K562 (cell line): ENCODE measurements at regions not wholly inside any gene's neighbourhood (a gene's known extent, or its start where the extent isn't known, plus 50 kb on each side); places are given as distances from the start of the nearest gene placed in this dataset.

Experiments used
- ATAC-seq: fragments of 200-7000 bp; cut with Tn5 transposase; 3 replicates; pipeline ENCODE4 v1.9.1; 2020; ENCODE audit warnings: moderate library complexity
- BruUV-seq: library from RNA; stranded (reverse); fragments of 400-500 nt; replicated peaks from 2 replicates; lab custom pipeline; 2021; lab: Mats Ljungman, UMichigan
- CTCF ChIA-PET: fragments of 300-600 bp; formaldehyde crosslinking; extraction: SDS; loops from one replicate; lab custom pipeline; 2021; ENCODE audit warnings: low intra/inter-chr PET ratio; lab: Yijun Ruan, JAX
- POLR2A ChIA-PET: fragments of 300-600, 350-650 bp; sonication (Branson Sonifier 250); formaldehyde crosslinking; extraction: SDS; loops from one replicate; lab custom pipeline; 2021; ENCODE audit warnings: antibody characterized with exemption, inconsistent platforms; lab: Yijun Ruan, JAX
- DNase-seq, 4 experiments: peaks; one replicate each; pipeline versions ENCODE4 v3.0.0 to v3.0.0-alpha.2; 2011 to 2018; ENCODE audit warnings: low spot score in 3 of 4, mixed read lengths in 3 of 4; ENCODE audit errors: extremely low read depth in 1 of 4
- FAIRE-seq: peaks from 2 replicates; lab custom pipeline; 2011; peaks lifted over from hg19 to GRCh38; lab: Jason Lieb, UNC
- H2AFZ ChIP-seq: 2 replicates; pipeline ENCODE4 v1.6.0; 2011; ENCODE audit warnings: low read depth, low read length, control low read depth, inconsistent platforms
- H3K27ac ChIP-seq: fragments of 200-600 bp; 3 replicates; pipeline ENCODE4 v1.8.0; 2011; ENCODE audit warnings: low read depth, mild to moderate bottlenecking, control low read depth, inconsistent platforms, low read length, moderate library complexity, mixed read lengths; ENCODE audit errors: extremely low read depth
- H3K27me3 ChIP-seq, 2 experiments: fragments of 300-600 bp in 1 of 2; 2 replicates in 1 of 2; 3 replicates in 1 of 2; pipeline versions ENCODE4 v1.6.0 to v1.8.0; 2011; ENCODE audit warnings: inconsistent platforms in 2 of 2, low read length in 2 of 2, mild to moderate bottlenecking in 1 of 2, mixed read lengths in 1 of 2, moderate library complexity in 1 of 2; ENCODE audit not compliant: control insufficient read depth in 2 of 2, insufficient read depth in 2 of 2
- H3K36me3 ChIP-seq: fragments of 300-600 bp; 3 replicates; pipeline ENCODE4 v1.8.0; 2011; ENCODE audit warnings: mild to moderate bottlenecking, low read length, inconsistent platforms; ENCODE audit not compliant: control insufficient read depth, insufficient read depth
- H3K4me1 ChIP-seq, 2 experiments: fragments of 200-600 bp in 1 of 2; replicated peaks in 1 of 2; 2 replicates in 1 of 2; 3 replicates in 1 of 2; pipeline versions ENCODE4 v1.5.1 to v1.8.0; 2011; ENCODE audit warnings: inconsistent platforms in 2 of 2, low read length in 2 of 2, mild to moderate bottlenecking in 1 of 2, mixed read lengths in 1 of 2, moderate library complexity in 1 of 2; ENCODE audit not compliant: control insufficient read depth in 2 of 2, insufficient read depth in 2 of 2
- H3K4me2 ChIP-seq: 2 replicates; pipeline ENCODE4 v1.6.1; 2011; ENCODE audit warnings: low read length, control low read depth, inconsistent platforms, mixed read lengths; ENCODE audit not compliant: insufficient read depth
- H3K4me3 ChIP-seq: fragments of 200-600 bp; sonication (generic), shearing (Covaris generic); 2 replicates; pipeline ENCODE4 v1.5.1; 2016; ENCODE audit warnings: control low read depth, inconsistent platforms
- H3K79me2 ChIP-seq: fragments of 200-600 bp; 3 replicates; pipeline ENCODE4 v1.8.0; 2011; ENCODE audit warnings: low read length, inconsistent platforms; ENCODE audit not compliant: control insufficient read depth, insufficient read depth
- H3K9ac ChIP-seq, 2 experiments: 2 replicates each; pipeline versions ENCODE4 v1.6.0 to v1.6.1; 2011; ENCODE audit warnings: low read depth in 2 of 2, low read length in 2 of 2, control low read depth in 1 of 2, inconsistent platforms in 1 of 2, mild to moderate bottlenecking in 1 of 2, mixed read lengths in 1 of 2; ENCODE audit not compliant: insufficient read depth in 1 of 2
- H3K9me1 ChIP-seq: one replicate; pipeline ENCODE4 v1.6.0; 2011; ENCODE audit warnings: inconsistent platforms, mild to moderate bottlenecking, low read length, moderate library complexity; ENCODE audit not compliant: control insufficient read depth, insufficient read depth
- H3K9me3 ChIP-seq: replicated peaks from 2 replicates; pipeline ENCODE4 v1.5.1; 2011; ENCODE audit warnings: low read depth, low read length, inconsistent platforms; ENCODE audit not compliant: control insufficient read depth, insufficient read depth
- H4K20me1 ChIP-seq: replicated peaks from 2 replicates; pipeline ENCODE4 v1.6.1; 2011; ENCODE audit warnings: low read length, inconsistent platforms, mixed read lengths; ENCODE audit not compliant: control insufficient read depth, insufficient read depth
- AFF1 ChIP-seq, 2 experiments: fragments of 450-650 bp; IDR thresholded peaks; 2 replicates each; pipeline ENCODE4 v1.6.1; 2018; ENCODE audit warnings: mild to moderate bottlenecking in 2 of 2, low read depth in 1 of 2; ENCODE audit not compliant: partially characterized antibody in 2 of 2
- ARHGAP35 ChIP-seq: fragments of 450-650 bp; IDR thresholded peaks from 2 replicates; pipeline ENCODE4 v1.6.1; 2018; ENCODE audit not compliant: partially characterized antibody
- CREB1 ChIP-seq, 2 experiments: sonication (generic) in 1 of 2; formaldehyde crosslinking in 1 of 2; IDR thresholded peaks; 2 replicates each; pipeline versions ENCODE4 v1.6.1 to v1.8.0; 2012 to 2022; ENCODE audit warnings: inconsistent platforms in 1 of 2, mild to moderate bottlenecking in 1 of 2, missing genetic modification reagents in 1 of 2, moderate library complexity in 1 of 2
- HLTF ChIP-seq: fragments of 450-650 bp; IDR thresholded peaks from 2 replicates; pipeline ENCODE4 v1.6.1; 2016
- KAT7 ChIP-seq: sonication (generic); formaldehyde crosslinking; IDR thresholded peaks from 2 replicates; pipeline ENCODE4 v1.8.0; 2022; ENCODE audit warnings: missing genetic modification reagents, mild to moderate bottlenecking, borderline replicate concordance
- NCOA1 ChIP-seq: fragments of 450-650 bp; IDR thresholded peaks from 2 replicates; pipeline ENCODE4 v1.6.1; 2016; ENCODE audit warnings: low read depth
- NKRF ChIP-seq: fragments of 450-650 bp; IDR thresholded peaks from 2 replicates; pipeline ENCODE4 v1.6.1; 2016; ENCODE audit warnings: borderline replicate concordance
- TAF15 ChIP-seq: fragments of 200-400 bp; formaldehyde crosslinking; IDR thresholded peaks from 2 replicates; pipeline ENCODE4 v1.6.1; 2017; ENCODE audit warnings: mild to moderate bottlenecking, low read depth, low read length, moderate library complexity
- THRAP3 ChIP-seq: fragments of 450-650 bp; IDR thresholded peaks from 2 replicates; pipeline ENCODE4 v1.6.1; 2016; ENCODE audit warnings: mild to moderate bottlenecking, inconsistent platforms, borderline replicate concordance
- ZBTB12 ChIP-seq: fragments of 250-450 bp; sonication (Bioruptor Pico); IDR thresholded peaks from 2 replicates; pipeline ENCODE4 v1.4.0; 2020
- ZFX ChIP-seq: sonication (generic); formaldehyde crosslinking; IDR thresholded peaks from 2 replicates; pipeline ENCODE4 v1.8.0; 2022; ENCODE audit warnings: mild to moderate bottlenecking, missing genetic modification reagents, moderate library complexity
- WGBS: fragments of 100-300 bp; shearing (Covaris generic); methylation state at CpG from one replicate; pipeline ENCODE4 v1.1.6; 2016; ENCODE audit warnings: low coverage, mixed read lengths; ENCODE audit not compliant: insufficient coverage; ENCODE audit errors: missing lambda C conversion rate; 5-methylcytosine and 5-hydroxymethylcytosine counted together
- in situ Hi-C: fragments of 300-500 bp; cut with MboI; formaldehyde crosslinking; loops from 4 replicates; pipeline ENCODE4 v1.15.0; 2018; ENCODE audit warnings: inconsistent platforms, mixed read lengths
- intact Hi-C: fragments of 100-400 bp; cut with micrococcal nuclease; formaldehyde crosslinking; loops from 2 replicates; pipeline ENCODE4 v1.14.2; 2022
- TF ChIP-seq, protein P1 (sequence below): fragments of 450-650 bp; IDR thresholded peaks from 2 replicates; pipeline ENCODE4 v1.7.0; 2016; ENCODE audit warnings: borderline replicate concordance

- Histone ChIP-seq H3K27ac (no peak overlapping the region), H4K20me1 (no peaks in the 10 kb centered on the region), H3K79me2 (no peaks in the 10 kb centered on the region), H3K27me3 (no peaks in the 10 kb centered on the region), H3K4me2 (no peak overlapping the region), H2AFZ (no peak overlapping the region), H3K9ac (peak overlapping the region in 1 of 2 experiments; percentile 61; a peak in 2 of 4 replicates), H3K36me3 (no peaks in the 10 kb centered on the region), H3K4me1 (peaks cover 0 to 26% of the 10 kb centered on the region in 2 experiments; a peak in 4 of 5 replicates), H3K4me3 (no peak overlapping the region), H3K9me1 (no peaks in the 10 kb centered on the region), H3K9me3 (no peaks in the 10 kb centered on the region)
- TF ChIP-seq CREB1 (IDR thresholded peaks at IDR 0.05) = no peak
- no peak for TF ChIP-seq CREB1 (CRISPR knock-in tag; IDR thresholded peaks at IDR 0.05)
- no peak for TF ChIP-seq HLTF
- no peak for TF ChIP-seq NCOA1
- TF ChIP-seq KAT7 (CRISPR knock-in tag) = no peak
- TF ChIP-seq ZBTB12 (CRISPR knock-in tag) = no peak
- TF ChIP-seq TAF15 = no peak
- TF ChIP-seq THRAP3 = no peak
- TF ChIP-seq NKRF = no peak
- TF ChIP-seq AFF1 (IDR thresholded peaks at IDR 0.05; ENCODE audit: low read depth in 1 of 2, partially characterized antibody in 2 of 2) = no peak
- no peak for TF ChIP-seq ARHGAP35
- TF ChIP-seq, protein P1, sequence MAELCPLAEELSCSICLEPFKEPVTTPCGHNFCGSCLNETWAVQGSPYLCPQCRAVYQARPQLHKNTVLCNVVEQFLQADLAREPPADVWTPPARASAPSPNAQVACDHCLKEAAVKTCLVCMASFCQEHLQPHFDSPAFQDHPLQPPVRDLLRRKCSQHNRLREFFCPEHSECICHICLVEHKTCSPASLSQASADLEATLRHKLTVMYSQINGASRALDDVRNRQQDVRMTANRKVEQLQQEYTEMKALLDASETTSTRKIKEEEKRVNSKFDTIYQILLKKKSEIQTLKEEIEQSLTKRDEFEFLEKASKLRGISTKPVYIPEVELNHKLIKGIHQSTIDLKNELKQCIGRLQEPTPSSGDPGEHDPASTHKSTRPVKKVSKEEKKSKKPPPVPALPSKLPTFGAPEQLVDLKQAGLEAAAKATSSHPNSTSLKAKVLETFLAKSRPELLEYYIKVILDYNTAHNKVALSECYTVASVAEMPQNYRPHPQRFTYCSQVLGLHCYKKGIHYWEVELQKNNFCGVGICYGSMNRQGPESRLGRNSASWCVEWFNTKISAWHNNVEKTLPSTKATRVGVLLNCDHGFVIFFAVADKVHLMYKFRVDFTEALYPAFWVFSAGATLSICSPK = no peak
- TF ChIP-seq ZFX (CRISPR knock-in tag) = no peak
- WGBS = 28% methylated on average over 11 of the region's 20 CpGs
- in situ Hi-C loops (no loop called here), intact Hi-C loops (no loop called here)
- no TSS peak for BruUV-seq
- POLR2A ChIA-PET = interaction anchor here (0.6 to 1.2 kb wide), 3 partner anchors 9 to 33 kb away, joined by 3 to 6 read pairs (median 3); no protein-coding TSS in a partner anchor
- ATAC-seq (no peak), DNase-seq (no peak), FAIRE-seq (no peak)
- CTCF ChIA-PET = no interaction called here
Measured at GRCh38 chr9:129469188-129469987, 151.5 kb downstream of the C9orf50 start.
